GM20000 (cell line): ENCODE measurements at regions not wholly inside any gene's neighbourhood (a gene's known extent, or its start where the extent isn't known, plus 50 kb on each side); places are given as distances from the start of the nearest gene placed in this dataset.
A peak's percentile ranks its signal among the peaks of the same experiment; 100 is the strongest.
"Not testable (repeated sequence)": the region's sequence is repeated elsewhere in the genome, so short reads cannot be mapped to it uniquely, and the experiment has no call there.

Source experiments
- DNase-seq: peaks from one replicate; pipeline ENCODE4 v3.0.0; 2012; ENCODE audit warnings: low spot score
- TF ChIP-seq, protein P1 (sequence below): IDR thresholded peaks from 2 replicates; pipeline ENCODE4 v1.5.1; 2012; ENCODE audit warnings: mild to moderate bottlenecking, control low read depth; ENCODE audit errors: extremely low read depth, missing control alignments

DNA sequence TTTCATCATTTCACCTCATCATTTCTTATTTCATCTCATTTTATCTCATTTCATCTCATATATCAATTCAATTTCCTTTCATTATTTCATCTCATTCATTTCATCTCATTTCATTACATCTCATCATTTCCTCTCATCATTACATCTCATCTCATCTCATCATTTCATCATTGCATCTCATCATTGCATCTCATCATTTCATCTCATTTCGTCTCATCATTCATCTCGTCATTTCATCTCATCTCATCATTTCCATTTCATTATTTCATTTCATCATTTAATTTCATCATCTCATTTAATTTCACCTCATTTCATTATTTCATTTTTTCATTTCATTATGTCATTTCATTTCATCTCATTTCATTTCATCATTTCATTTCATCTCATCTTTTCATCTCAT, 168.5 kb upstream of the FAM72C start:
- not testable (repeated sequence) for DNase-seq

DNA sequence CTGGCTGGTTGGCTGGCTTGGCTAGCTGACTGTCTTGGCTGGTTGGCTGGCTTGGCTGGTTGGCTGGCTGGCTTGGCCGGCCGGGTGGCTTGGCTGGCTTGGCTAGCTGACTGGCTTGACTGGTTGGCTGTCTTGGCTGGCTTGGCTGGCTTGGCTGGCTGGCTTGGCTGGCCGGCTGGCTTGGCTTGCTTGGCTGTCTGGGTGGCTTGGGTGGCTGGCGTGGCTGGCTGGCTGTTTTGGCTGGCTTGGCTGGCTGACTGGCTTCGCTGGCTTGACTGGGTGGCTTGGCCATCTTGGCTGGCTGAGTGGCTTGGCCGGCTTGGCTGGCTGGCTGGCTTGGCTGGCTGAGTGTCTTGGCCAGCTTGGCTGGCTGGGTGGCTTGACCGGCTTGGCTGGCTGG, 133.2 kb upstream of the FAM72C start:
- not testable (repeated sequence) for DNase-seq

DNA sequence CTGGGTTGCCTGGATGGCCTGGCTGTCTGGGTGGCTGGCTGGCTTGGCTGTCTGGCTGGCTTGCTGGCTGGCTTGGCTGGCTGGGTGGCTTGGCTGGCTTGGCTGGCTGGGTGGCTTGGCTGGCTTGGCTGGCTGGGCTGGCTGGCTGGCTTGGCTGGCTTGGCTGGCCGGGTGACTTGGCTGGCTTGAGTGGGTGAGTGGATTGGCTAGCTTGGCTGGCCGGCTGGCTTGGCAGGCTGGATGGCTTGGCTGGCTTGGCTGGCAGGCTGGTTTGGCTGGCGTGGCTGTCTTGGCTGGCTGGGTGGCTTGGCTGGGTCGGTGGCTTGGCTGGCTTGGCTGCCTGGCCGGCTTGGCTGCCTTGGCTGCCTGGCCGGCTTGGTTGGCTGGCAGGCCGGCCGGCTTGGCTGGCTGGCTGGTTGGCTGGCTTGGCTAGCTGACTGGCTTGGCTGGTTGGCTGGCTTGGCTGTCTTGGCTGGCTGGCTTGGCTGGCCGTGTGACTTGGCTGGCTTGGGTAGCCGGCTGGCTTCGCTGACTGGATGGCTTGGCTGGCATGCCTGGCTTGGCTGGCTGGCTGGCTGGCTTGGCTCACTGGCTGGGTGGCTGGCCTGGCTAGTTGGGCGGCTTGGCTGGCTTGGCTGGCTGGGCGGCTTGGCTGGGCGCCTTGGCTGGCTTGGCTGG, 132.4 kb upstream of the FAM72C start:
- DNase-seq, result peak; percentile 61

DNA sequence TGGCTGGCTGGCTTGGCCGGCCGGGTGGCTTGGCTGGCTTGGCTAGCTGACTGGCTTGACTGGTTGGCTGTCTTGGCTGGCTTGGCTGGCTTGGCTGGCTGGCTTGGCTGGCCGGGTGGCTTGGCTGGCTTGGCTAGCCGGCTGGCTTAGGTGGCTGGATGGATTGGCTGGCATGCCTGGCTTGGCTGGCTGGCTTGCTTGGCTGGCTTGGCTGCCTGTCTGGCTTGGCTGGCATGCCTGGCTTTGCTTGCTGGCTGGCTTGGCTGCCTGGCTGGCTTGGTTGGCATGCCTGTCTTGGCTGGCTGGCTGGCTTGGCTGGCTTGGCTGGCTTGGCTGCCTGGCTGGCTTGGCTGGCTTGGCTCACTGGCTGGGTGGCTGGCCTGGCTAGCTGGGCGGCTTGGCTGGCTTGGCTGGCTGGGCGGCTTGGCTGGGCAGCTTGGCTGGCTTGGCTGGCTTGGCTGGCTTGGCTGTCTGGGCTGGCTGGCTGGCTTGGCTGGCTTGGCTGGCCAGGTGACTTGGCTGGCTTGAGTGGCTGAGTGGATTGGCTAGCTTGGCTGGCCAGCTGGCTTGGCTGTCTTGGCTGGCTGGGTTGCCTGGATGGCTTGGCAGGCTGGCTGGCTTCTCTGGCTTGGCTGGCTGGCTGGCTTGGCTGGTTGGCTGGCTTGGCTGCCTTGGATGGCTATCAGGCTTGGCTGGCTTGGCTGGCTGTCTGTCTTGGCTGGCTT, 131.5 kb upstream of the FAM72C start:
- not testable (repeated sequence) for DNase-seq

DNA sequence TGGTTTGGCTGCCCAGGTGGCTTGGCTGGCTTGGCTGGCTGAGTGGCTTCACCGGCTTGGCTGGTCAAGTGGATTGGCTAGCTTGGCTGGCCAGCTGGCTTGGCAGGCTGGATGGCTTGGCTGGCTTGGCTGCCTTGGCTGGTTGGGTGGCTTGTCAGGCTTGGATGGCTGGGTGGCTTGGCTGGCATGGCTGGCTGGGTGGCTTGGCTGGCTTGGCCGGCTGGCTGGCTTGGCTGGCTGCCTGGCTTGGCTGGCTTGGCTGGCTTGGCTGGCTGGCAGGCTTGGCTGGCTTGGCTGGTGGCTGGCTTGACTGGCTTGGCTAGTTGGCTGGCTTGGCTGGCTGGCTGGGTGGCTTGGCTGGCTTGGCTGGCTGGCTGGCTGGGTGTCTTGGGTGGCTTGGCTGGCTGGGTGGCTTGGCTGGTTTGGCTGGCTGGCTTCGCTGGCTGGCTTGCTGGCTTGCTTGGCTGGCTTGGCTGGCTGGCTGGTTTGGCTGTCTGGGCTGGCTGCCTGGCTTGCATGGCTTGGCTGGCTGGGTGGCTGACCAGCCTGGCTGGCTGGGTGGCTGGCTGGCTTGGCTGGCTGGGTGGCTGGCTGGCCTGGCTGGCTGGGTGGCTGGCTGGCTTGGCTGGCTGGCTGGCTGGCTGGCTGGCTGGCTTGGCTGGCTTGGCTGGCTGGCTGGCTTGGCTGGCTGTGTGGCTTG, 130.4 kb upstream of the FAM72C start:
- DNase-seq, result not testable (repeated sequence)

DNA sequence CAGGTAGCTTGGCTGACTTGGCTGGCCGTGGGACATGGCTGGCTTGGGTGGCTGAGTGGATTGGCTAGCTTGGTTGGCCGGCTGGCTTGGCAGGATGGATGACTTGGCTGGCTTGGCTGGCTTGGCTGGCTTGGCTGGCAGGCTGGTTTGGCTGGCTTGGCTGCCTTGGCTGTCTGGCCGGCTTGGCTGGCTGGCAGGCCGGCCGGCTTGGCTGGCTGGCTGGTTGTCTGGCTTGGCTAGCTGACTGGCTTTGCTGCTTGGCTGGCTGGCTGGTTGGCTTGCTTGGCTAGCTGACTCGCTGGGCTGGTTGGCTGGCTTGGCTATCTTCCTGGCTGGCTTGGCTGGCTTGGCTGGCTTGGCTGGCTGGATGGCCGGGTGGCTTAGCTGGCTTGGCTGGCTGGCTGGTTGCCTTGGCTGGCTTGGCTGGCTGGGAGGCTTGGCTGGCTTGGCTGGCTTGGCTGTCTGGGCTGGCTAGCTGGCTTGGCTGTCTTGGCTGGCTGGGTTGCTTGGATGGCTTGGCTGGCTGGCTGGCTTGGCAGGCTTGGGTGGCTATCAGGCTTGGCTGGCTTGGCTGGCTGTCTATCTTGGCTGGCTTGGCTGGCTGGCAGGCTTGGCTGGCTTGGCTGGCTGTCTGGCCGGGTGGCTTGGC, 129.7 kb upstream of the FAM72C start:
- TF ChIP-seq, protein P1, sequence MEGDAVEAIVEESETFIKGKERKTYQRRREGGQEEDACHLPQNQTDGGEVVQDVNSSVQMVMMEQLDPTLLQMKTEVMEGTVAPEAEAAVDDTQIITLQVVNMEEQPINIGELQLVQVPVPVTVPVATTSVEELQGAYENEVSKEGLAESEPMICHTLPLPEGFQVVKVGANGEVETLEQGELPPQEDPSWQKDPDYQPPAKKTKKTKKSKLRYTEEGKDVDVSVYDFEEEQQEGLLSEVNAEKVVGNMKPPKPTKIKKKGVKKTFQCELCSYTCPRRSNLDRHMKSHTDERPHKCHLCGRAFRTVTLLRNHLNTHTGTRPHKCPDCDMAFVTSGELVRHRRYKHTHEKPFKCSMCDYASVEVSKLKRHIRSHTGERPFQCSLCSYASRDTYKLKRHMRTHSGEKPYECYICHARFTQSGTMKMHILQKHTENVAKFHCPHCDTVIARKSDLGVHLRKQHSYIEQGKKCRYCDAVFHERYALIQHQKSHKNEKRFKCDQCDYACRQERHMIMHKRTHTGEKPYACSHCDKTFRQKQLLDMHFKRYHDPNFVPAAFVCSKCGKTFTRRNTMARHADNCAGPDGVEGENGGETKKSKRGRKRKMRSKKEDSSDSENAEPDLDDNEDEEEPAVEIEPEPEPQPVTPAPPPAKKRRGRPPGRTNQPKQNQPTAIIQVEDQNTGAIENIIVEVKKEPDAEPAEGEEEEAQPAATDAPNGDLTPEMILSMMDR, result no peak
- no peak for DNase-seq

DNA sequence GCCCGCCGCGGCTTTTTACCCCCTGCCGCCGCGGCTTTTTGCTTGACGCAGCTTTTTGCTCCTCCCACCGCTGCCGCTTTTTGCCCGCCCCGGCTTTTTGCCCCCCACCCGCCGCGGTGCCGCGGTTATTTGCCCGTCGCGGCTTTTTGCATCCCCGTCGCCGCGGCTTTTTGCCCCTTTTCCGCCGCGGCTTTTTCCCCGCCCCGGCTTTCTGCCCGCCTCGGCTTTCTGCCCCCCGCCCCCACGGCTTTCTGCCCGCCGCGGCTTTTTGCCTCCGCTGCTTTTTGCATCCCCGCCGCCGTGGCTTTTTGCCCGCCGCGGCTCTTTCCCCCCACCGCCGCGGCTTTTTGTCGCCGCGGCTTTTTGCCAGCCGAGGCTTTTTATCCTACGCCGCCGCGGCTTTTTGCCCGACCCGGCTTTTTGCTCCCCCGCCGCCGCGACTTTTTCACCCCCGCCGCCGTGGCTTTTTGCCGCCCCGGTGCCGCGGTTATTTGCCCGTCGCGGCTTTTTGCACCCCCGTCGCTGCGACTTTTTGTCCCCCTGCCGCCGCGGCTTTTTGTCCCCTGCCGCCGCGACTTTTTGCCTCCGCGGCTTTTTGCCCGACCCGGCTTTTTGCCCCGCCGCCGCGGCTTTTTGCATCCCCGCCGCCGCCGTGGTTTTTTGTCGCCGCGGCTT, 105.5 kb upstream of the FAM72C start:
- DNase-seq, result not testable (repeated sequence)

DNA sequence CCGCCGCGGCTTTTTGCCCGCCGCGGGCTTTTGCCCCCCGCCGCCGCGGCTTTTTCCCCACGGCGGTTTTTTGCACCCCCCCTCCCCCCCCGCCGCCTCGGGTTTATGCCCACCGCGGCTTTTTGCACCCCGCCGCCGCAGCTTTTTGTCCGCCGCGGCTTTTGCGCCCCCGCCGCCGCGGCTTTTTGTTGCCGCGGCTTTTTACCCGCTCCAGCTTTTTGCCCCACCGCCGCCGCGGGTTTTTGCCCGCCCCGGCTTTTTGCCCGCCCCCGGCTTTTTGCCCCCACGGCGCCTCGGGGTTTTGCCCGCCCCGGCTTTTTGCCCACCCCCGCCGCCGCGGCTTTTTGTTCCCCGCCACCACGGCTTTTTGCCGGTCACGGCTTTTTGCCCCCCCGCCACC, 104.9 kb upstream of the FAM72C start:
- not testable (repeated sequence) for DNase-seq

DNA sequence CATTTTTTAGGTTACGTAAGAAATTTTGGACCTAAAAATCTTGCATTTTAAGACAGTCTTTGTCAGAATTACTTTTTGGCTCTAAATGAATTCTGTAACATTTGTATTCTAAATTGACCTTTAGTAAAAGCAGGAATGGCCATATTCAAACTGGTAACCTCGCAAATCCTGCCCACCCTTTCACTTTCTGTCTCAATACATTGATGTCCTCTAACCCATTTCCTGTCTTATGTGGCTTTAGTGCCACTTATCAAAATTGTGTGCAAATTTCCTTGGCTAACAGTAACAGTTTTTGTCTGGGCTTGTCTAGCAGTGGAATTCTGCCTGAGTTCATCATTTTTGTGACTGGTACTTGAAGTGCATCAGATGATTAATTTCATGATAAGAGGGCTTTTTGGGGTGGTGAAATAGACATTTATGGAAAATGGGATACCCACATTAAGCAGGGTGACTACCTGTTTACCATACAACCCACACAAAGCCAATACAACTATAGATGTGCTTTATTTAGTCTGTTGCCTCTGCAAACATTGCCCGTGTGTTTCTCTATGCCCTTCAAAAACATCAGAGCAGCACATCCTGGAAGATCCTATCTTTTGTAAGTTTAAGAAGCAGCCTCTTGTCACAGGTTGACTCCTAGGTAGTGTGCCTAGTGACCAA, 98.7 kb upstream of the FAM72C start:
- DNase-seq, result not testable (repeated sequence)

DNA sequence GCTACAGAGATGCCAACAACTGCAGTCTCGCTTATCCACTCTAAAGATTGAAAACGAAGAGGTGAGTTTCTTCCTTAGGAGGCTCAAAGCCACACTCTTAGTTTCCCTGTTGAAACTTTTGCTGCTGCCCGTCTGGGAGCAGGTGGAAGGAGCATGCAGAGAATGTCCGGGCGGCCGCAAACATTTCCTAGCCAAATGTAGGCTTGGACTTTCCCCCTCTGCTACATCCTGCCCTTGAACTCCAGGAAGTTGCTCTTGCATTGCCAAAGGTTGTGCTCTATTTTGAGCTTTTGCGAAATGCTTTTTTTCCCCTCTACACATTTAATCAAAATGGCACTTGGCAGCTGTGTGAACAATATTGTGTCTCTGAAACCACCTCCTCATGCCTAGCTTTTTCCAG, 95.3 kb upstream of the FAM72C start:
- not testable (repeated sequence) for DNase-seq

DNA sequence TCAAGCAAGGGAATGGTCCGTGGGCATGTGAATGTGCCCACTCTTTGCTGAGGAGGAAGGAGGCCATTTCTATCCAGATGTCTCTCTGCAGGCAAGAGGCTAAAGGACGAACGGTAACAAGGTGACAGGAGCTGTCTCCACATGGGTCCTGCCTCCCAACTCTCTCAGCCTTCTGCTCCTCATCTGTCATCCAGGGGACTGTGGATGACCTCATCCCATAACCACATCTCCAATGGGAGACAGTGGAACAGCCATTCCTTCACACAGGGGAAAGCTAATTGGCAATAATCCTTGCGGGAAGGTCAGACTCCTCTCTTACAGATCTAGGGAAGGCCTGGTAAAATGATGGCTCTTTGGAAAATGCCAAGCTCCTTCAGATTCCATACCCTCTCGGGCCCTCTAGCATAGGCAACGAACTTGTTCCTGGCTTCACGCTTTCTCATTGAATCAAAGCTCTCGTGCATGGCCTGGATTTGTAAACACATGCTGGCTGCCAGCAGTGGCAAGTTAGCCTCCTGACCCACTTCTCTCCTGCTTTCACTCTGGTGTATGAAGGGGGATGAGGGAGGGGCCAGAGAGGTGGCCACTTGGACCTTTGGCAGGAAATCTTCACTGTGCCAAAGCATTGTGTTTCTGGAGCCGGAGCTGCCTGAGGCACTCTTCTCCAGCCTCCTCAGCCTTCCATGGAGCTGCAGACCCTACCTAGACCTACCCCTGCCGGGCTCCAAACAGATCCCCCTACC, 94.5 kb upstream of the FAM72C start:
- not testable (repeated sequence) for DNase-seq

DNA sequence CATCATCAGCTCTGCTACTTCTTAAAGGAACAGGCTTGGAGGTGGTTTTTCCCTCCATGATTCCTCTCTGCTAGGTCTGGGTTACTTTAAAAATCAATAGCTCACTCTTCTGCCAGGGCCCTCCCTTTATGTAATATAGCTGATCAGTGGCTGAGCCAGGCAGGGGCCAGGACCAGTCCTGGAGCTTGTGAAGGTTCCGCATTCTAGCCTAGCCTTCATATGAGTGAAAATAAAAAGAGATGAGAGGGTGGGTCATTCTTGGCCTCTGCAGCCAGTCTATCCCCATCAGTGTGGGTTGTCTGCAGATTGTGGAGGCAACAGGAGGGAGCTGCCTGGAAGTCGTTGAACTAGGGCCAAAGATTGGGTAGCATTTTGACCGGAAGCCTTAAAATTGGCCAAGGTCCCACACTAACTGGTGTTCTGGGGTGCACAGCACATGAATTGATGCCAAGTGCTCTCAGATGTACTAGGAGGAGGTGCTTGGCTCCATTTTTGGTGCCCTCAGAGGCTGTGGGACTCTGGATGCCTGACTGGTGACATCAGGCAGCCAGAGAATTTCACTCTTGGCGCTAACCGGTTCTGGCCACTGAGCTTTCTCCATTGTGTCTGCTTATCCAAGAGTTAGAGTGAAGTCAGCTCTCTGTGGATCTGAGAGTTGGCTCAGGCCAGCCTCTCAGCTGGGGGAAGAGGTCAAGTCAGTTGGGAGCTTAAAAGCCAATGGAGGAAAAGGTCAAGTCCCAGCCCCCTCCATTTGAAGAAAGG, 93.7 kb upstream of the FAM72C start:
- not testable (repeated sequence) for DNase-seq

DNA sequence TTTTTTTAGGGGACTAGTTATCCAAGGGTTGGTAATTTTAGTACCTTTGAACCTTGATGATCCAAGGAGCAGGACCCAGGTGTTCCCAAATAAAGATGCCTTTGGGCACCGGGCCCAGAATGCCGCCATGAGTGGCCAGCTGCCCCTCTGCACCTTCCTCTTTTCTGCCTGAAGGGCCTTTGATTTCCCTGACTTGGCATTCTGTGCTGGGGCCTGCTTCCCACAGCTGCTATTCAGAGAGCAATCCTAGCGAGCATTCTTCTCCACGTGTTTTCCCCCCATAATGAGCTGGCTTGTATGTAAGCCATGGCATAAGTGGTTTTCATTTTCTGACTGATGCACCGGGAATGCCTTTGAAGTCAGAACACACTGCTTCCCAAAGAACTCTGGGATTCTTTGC, 77.6 kb upstream of the FAM72C start:
- DNase-seq, result not testable (repeated sequence)

DNA sequence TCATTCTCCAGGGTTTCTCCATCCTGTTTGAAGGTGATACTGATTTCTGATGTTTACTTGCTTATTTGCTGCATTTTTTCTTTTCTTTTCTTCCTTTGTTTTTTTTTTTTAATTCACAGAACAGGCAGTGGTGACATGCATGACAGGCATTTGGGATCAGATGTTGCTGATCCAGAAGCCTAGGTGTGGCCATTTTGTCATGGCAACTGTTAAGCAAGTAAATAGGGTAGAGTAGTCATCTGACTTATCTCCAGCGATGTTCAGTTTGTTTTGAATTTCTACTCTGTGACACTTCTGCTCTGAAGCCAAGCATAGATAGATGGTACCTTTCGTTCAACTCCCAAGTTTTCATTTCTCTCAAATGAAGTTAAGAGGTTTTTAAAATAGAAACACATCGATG, 74.9 kb upstream of the FAM72C start:
- DNase-seq, result not testable (repeated sequence)

DNA sequence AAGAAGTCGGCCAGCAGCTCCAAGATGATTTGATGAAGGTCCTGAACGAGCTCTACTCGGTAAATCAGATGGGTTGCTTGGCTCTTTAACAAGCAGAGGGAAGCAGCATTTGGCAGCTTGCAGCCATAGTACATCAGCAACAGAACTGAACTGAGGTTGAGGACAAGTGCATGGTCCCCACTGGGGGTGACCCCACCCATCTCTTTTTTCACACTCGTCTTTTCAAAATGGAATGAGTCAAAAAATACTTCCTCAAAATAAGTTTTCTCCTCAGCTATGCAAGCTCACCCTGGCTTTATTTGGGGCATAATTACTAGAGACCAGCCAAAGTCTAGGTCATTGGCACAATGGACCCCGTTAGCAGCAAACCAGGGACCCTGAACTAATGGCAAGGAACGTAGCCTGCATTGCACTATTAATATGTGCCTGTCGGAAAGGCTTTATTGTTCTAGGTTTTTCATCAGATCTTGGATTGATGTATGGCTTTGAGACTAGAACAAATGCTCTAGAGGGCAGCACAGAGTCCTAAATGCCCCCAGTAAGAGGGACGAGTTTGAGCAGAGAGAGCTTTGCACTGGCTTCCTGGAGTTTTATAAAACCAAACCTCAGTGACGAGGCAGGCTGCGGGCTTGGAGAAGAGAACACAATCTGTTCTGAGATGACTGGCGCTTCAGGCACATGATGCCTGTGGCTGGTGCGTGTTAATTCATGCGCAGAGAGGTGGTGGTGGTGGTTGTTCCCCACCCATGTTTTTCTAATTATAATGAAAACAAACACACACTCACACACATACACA, 74.2 kb upstream of the FAM72C start:
- not testable (repeated sequence) for DNase-seq

DNA sequence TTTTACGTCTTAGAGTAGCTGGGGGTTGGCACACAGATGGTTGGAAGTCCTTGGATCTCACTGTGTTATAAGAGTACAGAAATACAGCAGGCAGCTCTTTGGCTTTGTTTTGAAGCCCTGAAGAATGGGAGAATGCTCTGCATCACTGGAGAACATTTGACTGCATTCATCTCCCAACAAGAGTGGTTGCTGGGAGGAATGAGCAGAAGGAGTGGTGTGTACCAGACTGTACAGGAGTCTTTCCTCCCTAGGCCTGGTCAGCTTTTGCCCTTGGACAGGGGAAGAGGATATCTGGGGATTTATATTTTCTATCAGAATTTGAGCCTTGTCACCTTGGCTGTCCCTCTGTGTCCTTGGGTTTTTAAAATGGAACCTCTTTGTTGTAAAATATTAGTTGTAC, 70.5 kb upstream of the FAM72C start:
- not testable (repeated sequence) for DNase-seq

DNA sequence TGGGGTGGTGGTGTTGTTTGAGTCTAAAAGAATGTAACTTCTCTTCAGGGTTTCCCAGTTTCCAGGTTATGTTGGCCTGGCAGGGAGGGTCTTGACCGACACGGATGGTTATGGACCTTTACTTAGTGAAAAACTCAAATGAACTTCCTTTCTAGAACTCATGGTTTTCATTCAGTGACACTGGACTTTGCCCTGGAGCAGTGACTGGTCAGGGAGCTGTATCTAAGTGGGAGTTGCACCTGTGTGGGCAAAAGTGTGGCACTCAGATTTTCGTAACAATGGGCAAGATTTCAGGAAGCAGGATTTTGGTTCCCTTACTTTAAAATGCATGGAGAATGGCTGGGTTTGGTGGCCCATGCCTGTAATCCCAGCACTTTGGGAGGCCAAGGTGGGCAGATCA, 68.5 kb upstream of the FAM72C start:
- DNase-seq, result not testable (repeated sequence)
